ENCODE measurements at regions not wholly inside any gene's neighbourhood (a gene's known extent, or its start where the extent isn't known, plus 50 kb on each side); places are given as distances from the start of the nearest gene placed in this dataset.

DNA sequence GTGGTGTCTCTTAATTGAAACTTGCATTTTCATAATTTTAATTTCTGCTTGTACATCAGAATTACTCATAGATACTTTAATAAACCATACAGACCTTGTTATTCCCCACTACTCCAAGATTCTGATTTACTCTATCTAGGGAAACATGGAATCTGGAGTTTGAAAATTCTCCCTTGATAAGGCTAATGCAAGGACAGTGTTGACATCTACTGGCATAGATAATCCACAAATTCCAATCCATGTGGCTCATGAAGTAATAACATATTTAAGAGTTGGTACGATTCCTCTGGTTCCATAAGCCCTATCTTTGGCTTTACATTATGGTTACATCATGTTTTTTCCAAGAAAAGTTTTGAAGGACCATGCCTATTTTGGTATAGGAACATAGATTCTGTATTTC, 759.2 kb downstream of the TLR4 start:
- TF ChIP-seq, protein P1, sequence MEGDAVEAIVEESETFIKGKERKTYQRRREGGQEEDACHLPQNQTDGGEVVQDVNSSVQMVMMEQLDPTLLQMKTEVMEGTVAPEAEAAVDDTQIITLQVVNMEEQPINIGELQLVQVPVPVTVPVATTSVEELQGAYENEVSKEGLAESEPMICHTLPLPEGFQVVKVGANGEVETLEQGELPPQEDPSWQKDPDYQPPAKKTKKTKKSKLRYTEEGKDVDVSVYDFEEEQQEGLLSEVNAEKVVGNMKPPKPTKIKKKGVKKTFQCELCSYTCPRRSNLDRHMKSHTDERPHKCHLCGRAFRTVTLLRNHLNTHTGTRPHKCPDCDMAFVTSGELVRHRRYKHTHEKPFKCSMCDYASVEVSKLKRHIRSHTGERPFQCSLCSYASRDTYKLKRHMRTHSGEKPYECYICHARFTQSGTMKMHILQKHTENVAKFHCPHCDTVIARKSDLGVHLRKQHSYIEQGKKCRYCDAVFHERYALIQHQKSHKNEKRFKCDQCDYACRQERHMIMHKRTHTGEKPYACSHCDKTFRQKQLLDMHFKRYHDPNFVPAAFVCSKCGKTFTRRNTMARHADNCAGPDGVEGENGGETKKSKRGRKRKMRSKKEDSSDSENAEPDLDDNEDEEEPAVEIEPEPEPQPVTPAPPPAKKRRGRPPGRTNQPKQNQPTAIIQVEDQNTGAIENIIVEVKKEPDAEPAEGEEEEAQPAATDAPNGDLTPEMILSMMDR (conservative IDR thresholded peaks at IDR 0.05) = no peak
- no peak for TF ChIP-seq EZH2 (IDR thresholded peaks at IDR 0.05; ENCODE audit: low read depth)
